ENCODE measurements at regions not wholly inside any gene's neighbourhood (a gene's known extent, or its start where the extent isn't known, plus 50 kb on each side); places are given as distances from the start of the nearest gene placed in this dataset.

GRCh38 chr7:94133460-94133859, 129.3 kb upstream of the BET1 start:
- TF ChIP-seq TAF1 (IDR thresholded peaks at IDR 0.05; ENCODE audit: low read depth, low read length) = no peak
- TF ChIP-seq POLR2AphosphoS5 (IDR thresholded peaks at IDR 0.05; ENCODE audit: low read depth, low read length) = no peak
- no peak for TF ChIP-seq POLR2A (IDR thresholded peaks at IDR 0.05; ENCODE audit: low read depth, low read length)
- TF ChIP-seq SPI1 (IDR thresholded peaks at IDR 0.05; ENCODE audit: low read depth, low read length) = no peak
- no peak for TF ChIP-seq POU2F2 (IDR thresholded peaks at IDR 0.05; ENCODE audit: low read depth, low read length)

All from GM12891 (cell line).